NCI-H774 (cell line): ENCODE measurements at regions not wholly inside any gene's neighbourhood (a gene's known extent, or its start where the extent isn't known, plus 50 kb on each side); places are given as distances from the start of the nearest gene placed in this dataset.

Source experiments
- DNase-seq: peaks from one replicate; lab custom pipeline; 2025; lab: John Stamatoyannopoulos, UW

DNA sequence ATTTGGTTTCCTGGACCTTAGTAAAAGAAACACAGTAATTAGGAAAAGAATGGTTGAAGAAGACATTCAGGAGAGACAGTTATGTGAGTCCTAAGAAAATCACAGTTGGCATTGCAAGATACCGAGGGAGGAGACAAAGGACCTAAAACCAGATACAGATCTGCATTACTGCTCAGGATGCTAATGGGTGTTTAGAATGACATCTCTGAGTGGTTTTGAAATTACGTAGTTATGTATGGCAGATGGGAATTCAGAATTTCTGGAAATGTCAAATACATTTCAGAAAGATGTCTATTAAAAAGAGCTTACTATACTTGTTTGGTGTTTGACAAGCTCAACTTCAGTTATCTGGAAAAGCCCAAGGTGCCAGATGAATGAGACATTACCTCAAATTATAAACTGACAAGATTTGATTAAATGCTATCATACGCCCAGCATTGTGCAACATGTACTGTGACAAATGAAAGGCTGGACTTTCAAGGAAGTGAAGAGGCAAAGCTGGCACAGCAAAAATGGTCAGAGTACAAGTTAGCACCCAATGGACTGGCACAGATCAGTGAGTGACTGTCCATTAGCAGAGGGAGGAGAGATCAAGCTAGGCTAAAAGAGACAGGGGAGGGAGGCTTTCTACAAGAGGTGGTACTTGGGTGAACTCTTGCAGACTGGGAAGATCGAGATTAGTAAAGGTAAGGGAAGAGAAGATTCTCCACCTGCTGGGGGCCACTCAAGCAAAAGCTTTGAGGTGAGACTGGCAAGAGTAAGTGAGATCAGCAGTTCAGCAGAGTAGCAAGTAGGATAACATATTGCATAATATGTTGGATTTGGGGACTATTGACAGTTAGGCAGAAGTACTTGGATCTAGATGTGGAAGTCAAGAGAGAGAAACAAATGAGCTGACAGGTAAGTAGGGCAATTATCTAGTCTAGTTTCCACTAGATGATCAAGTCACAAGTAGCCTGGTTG lies 168.9 kb downstream of the CYRIA start:
- no peak for DNase-seq

DNA sequence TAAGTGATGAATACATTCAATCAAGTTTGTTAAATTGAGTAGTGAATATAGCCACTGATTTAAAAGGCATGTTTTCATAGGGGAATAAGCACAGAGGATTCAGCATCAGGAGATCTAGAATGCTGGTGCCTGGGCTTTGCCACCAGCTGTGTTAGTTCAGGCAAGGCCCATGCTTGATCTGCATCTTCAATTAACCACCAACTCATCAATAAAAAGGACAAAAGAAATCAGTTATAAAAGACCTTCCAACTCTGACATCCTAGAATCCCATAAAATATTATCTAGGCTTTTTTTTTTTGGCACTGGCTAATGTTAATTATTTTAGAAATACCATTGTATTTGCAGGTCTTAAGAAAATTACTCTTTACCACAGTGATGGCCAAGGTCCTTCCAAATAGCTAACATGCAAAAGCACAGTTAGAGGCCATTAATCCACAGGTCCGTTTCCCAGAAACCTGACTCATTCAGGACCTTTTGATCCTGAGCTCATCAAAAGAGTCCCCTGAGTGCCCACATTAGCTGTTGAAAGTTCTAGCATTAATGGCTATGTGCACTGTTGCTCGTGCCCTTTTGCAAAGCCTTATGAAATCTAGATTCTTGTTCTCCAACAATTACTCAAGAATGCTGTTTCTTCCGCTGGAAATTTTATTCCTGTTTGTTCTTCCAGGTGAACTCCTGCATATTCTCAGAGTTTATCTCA lies 170.0 kb downstream of the CYRIA start:
- no peak for DNase-seq

DNA sequence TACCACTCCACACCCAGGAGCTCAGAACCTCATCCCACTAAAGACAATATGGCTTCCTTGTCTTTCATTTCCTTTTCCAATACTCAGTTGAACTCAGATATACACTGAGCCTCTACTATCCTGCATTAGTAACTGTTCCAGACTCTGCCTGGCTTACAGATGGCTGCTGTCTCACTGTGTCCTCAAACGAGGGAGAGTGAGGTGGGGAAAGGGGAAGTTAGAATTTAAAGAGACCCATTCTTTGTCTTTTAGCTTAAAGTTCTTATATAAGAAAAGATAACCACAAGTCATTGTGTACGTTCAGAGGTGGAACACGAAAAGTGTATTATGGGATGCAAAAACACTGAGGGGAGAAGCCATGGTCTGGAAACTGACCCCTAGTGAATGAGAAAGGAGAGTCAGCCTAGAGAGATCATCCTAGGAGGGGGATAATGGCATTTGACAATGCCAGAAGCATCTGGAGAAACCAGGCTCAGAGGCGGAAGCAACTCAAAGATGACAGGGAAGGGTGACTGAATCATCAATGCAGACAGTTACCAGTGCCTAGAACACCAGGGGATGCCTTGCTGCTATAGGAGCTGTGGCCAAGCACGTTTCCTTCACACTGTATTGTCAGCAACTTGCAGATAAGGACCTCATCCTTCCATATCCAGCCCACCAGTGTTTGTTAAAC lies 170.7 kb downstream of the CYRIA start:
- no peak for DNase-seq

DNA sequence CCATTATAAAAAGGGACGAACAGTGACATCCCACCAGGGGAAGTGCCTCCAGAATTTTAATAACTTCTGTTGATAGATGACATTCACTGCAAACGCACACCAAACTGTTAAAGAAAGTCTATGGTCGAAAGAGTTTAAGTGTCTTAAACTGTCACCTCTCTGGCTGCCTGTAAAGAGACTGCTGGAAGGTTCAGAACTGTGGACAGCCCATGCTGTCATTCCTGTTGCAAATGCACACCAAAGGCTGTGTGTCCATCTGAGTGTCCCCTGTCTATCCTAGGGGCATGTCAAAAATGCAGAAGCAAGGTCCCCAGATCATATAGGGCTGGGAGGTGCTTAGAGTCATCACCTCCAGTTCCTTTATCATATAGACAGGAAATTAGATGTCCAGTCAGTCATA lies 171.8 kb downstream of the CYRIA start:
- no peak for DNase-seq

DNA sequence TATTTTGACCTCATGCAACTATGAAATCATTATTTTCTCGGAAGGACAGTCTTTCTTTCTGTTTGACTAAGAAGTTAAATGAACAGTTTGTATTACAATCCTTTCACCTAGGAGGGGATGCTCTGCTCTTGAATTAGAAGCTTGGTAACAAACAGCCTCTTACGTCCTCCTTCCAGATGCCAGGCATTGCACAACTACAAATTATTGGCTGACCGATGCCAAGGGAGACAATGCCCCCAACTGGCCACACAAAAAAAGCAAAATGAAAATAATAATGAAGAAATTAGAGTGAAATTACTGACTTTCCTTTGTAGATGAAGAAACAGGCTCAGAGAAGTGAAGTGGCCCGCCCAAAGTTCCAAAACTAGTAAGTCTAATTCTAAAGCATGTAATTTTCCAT lies 177.9 kb downstream of the CYRIA start:
- no peak for DNase-seq

DNA sequence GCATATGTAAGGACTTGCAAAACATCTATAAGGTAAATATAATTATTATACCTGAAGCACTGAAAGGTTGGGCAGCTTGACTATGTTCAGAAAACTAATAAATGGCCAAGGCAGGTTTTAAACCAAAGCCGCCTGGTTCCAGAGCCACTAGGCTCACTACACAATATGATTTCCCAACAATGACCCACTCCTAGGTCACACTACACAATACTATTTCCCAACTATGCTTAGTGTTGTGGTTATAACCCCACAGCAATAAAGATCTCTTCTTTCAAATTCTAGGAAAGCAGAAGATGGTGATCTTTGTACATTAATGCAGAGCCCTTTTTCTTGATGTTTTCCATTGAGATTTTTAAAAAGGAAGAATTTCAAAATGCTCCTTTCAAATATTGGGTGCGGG lies 180.4 kb downstream of the CYRIA start:
- DNase-seq: no peak

DNA sequence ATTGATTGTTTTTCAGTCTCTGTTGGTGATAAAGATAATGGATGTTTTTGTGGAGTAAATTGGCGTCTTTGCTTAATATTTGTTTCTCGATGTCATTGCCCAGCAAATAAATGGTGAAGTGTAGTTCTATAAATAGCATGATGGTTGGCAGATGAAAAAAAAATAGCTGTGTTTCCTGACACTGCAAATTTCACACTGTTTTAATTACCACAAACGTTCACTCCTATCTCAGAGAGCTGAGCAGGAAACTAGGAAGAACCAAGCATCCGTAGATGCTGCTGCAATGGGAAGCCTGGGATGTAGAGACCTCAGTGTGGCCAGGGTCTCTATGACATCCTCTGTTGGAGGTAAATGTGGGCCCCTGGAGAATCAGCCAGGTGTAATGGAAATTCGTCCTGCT lies 183.2 kb downstream of the CYRIA start:
- DNase-seq: no peak

DNA sequence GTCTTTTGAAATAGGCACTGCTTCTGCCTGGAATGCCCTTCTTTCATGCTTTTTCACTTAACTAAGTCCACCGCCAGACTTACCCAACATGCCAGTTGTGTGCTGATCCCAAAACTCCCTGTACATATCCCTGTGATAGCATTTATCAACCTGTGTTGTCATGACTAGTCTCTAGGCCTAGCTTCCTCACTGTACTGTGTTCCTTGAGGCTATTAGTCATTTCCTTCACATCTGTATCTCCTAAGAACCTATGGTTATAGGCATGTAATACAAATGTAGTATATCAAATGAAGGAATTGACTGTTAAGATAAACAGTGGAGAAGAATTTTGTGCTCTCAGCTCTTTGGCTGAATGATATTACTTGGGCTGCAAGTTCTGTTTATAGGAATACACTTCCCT lies 184.3 kb downstream of the CYRIA start:
- no peak for DNase-seq

DNA sequence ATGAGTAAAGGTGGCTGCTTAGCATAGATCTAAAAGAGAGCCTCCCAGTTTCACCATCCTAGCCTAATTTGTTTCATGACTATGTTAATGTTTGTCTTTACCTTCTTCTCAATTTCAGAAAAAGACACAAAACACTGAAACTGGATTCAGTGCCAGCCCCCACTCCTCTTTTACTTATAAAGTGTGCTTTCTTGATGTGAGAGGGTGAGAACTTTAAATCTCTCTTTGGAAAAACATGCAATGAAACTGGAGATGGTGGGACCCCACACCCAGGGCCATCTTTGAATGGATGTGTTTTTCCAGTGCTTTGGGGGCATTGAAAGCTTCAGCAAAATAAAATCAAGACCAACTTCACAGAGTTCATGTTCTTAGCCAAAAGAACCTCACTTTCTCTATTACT lies 185.9 kb downstream of the CYRIA start:
- DNase-seq: no peak

DNA sequence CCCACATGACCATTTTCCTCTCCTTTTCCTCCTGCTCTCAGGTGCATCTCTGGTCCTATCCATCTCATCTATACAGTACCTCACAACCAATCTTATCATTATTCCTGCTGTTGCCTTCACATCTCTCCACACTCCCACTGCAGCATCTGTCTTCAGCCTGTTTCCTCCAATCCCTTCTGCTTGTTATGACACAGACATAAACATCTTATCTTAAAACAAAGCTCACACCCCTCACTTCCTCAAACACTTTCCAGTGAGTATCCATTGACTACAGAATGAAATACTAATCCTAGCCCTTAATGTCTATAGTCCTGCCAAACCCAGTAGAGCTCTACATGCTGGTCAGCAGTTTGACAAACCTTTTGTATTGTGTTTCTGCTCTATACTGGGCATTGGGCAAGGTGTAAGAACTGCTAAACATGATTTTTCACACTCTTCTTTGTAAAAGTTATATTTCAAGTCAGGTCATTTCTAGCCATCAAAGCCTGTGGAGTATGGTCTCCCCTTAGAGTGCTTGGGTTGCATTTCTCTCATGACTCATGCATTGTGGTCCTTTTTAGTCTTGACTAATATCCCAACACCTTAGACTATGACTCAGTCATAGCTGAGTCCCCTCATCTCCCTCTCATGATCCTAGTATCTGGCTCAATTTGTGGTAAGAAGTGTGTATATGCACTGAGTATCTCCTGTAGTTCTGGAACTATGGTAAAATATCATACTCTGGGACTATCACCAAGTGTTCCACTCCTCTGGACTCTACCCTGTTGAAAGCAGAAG lies 187.0 kb downstream of the CYRIA start:
- no peak for DNase-seq

DNA sequence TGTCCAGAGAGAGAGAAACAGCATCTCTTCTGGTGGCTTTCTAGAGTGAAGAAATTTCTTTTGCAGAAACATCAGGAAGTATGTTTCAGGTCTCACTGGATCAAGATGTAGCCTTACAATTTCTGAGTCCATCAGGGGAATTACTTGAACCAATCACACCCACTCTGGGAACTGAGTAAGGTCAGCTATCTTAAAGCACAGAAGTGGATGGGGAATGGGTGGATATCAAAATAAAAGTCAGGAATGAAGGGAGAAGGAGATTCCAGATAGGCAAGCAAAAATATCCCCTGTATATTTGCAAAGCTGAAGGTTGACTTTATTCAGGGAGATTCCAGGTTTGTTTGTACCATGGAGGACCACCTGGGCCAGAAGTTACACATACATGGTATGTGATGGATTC lies 188.0 kb downstream of the CYRIA start:
- DNase-seq: no peak

DNA sequence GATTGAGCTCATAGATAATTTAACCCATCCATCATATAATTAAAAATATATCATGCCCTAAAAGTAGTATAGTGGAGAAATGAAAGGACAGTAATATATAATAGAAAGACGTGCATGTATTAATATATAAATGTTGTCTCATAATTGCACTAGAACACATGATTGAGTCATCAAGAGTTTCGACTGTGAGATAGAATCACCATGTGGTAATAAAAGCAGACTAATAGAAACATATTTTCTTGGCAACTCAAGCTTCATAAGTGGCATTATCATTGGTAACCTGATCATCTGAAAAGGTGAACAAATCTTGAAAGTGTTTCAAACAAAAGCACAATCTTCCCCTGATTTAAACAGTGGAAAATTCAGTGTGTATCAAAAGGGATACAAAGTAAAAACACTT lies 188.8 kb downstream of the CYRIA start:
- DNase-seq: no peak

DNA sequence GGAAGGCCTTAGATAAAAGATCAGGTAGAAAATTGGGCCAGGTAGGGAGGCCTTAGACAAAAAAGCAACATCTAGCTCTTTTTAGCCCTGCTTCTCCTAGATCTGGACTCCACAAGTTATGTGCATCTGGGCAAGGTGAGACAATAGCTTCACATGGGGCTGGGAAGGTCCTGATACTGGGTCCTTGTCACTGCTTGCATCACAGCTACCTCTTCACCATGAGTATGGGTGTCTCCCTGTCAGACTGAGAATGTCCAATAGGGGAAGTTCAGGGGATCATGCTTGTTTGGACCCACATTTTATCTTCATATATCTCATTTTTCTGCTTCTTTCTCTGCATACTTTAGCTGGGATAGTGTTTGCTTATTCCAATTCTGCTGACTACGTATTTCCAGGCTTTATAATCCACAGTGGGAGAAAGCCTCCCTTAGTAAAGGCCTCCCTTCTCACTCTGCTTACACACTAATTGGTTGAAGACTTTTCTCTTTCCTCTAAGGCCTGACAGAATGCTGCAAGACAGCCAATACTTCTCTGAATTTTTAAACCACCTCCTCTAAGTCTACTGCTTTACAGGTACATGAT lies 189.6 kb downstream of the CYRIA start:
- no peak for DNase-seq

DNA sequence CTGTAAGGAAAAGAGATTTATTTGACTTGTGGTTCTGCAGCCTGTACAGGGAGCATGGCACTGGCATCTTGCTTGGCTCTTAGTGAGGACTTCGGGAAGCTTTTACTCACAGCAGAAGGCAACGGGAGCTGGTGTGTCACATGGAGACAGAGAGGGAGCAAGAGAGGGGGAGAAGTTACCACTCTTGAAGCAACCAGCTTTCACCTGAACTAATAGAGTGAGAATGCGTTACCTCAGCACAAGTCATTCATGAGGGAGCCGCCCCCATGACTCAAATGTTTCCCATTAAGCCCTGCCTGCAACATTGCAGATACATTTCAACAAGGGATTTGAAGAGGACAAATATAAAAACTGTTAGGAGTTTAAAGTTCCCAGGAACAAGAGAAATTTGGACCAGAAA lies 190.0 kb downstream of the CYRIA start:
- no peak for DNase-seq

DNA sequence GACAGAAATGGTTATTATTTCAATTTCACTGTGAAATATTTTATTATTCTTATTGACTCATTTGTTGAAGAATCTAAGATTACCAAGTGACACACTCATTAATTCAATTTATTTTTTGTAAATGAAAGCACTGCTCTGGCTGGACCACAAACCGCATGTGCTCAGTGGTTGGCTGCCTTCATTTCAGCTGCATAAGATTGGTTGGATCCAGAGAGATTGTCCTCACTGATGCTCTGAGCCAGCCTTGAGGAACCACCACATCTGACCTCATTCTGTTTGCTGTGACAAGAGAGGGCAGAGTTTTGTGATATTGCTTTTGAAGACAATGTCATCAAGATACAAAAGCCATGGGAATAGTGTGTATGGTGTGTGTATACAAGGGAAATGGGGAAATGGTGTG lies 192.1 kb downstream of the CYRIA start:
- no peak for DNase-seq

DNA sequence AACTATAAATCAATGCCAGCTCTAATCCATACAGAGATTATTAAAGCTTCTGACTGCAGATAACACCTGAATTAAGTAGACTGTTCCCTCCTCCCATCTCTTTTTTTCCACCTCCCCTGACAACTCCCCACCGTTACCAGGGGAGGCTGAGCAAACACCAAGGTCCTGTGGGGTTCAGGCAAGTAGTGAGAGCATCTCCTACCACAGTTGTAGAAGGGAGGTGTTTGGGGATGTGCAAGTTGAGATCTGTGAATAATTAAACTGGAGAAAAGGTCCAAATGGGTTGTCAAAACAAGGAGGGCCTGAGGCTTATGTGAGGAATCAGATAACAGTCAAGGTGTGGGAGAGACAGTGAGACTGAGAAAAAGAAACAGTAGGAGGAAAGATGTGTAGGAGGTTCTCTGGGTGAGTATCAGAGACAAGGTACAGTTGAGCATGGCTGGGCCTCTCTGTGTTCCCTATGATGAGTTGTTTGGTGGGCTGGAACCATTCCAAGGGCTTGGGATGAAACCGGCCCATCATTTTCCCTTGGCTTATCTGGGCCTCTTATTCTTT lies 194.6 kb downstream of the CYRIA start:
- DNase-seq: no peak

DNA sequence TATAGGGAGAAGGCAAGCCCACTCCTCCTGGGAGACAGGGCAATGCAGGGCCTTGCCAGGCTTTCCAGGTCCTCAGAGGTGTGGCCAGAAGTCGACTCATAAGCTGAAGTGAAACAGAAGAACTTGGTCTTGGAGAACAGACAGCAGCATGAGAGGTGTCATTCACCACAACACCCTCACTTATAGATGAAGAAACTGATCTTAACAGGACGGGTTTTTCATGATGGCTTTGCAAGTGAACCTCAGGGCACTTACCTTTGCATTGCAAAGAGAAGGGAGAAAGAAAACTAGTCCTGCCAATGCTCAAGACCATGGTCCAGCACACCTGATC lies 198.8 kb downstream of the CYRIA start:
- DNase-seq: no peak

DNA sequence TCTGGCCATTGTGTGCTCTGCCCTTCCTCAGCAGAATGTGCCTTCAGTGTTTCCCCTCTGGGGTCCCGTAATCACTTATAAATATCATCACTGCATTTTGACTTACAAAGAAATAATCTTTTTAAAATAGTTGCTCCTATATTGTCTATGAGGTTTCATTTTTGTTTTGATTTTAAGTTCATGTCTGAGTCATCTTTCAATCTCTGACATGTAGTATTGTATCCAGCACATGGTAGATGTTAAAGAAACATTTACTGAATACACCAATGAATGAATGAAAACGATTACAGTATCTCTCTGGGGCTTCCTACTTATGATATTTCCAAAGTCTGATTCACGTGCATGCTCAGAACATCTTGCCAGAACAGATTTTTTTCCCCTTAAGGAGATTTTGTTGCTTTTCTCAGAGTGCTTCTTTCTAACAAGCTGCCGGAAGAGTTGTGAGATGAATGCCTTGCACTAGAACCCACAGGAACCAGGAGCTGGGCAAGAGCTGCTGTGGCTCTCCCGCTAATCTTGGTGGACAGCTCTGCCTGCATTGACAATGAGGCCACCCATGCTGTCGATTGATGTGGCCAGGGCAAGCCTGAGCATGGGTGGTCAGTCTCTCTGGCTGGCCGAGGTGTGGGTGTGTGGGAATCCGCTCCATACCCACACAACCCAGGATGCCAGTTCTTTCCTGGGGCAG lies 199.4 kb downstream of the CYRIA start:
- no peak for DNase-seq

DNA sequence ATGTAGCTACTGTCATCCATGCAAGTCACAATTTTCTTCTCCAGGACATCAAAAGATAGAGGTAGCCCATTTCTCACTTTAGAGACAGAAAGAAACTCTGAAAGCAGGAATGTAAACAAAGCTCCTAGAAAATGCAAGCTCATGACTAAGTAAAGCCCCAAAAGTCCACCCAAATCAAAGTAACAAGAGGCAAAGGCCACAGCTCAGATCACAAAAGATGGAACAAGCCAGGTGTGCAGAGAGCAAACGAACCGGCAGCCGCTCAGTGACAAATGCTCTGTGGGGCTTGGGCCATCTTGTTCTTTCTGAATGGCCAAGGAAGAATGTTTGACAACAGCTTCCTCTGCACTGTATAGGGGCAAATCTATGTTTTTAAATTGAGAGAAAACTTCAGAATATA lies 201.0 kb downstream of the CYRIA start:
- DNase-seq: no peak

DNA sequence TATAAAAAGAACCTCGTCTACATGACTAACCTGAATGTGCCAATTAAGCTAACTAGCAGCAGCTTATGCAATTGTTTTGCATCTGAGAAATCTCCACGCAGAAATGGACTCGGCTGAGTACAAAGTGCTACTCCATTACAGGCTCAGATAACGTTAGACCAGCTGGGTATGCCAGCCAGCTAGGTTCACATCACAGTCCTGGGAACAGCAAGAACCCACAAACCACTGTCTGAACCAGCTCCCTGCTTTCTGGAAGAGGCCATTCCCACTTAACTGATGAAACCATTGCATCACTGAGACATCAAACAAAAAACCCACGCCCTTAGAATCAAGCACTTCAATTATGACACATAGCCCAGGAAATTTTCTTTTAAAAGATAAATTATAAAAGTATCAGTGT lies 202.7 kb downstream of the CYRIA start:
- no peak for DNase-seq

DNA sequence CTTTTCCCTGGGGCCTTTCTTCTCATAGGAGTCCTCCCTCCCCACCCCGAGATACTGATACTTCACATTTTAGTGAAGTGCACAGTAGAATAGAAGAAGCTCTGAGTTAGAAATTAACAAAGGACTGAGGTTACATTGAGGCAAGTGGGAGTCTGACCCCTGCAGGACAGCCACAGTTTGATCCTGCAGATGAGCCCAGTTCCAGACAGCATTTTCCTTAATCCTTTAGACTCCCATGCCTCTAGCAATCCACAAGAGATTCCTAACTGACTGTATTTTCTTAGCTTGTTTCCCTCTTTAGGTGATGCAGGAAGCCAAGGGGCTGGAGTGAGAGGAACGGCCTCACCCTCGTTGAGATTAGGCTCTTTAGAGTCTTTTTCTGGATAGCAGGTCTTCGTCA lies 204.0 kb downstream of the CYRIA start:
- no peak for DNase-seq
